ENCODE measurements at regions not wholly inside any gene's neighbourhood (a gene's known extent, or its start where the extent isn't known, plus 50 kb on each side); places are given as distances from the start of the nearest gene placed in this dataset.
A peak's percentile ranks its signal among the peaks of the same experiment; 100 is the strongest.
"Not testable (repeated sequence)": the region's sequence is repeated elsewhere in the genome, so short reads cannot be mapped to it uniquely, and the experiment has no call there.

DNA sequence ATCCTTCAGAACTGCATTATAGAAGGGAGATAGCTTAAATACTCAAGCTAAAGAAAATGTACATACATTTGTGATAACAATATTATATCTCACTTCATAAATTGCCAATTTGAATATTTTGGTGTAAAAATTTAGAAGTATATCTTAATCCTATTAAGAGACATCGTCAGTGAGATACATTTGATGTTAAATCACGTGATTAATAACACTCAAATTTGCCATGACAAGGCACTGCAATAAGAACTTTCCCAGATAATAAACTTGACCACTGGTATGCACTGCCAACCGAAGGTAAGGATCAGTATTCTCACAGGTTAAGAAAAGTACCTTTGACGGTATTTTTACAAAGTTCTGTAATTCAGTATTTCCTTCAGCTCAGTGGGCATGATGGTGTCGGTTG, 764.7 kb upstream of the FRG1 start:
- DNase-seq (ENCODE audit: low read depth in 3 of 3): no peak

DNA sequence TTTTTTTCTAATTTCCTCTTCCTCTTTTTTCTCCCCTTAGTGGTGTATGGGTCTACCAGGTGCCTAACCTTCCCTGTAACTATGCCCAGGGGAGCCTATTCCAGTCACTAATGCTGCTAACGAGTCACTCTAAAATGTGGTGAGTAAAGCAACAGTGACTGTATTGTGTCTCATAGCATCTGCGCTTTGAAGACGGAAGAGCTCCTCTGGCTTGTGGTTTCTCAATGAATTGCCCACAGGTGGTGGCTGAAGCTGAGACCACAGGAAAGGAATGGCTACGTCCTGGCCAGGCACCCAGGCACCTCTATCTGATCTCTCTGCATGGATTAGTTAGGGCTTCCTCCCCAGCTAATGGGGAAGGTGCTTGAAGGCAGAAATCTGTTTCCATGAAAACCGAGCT, 763.5 kb upstream of the FRG1 start:
- no peak for DNase-seq (ENCODE audit: low read depth in 3 of 3)

DNA sequence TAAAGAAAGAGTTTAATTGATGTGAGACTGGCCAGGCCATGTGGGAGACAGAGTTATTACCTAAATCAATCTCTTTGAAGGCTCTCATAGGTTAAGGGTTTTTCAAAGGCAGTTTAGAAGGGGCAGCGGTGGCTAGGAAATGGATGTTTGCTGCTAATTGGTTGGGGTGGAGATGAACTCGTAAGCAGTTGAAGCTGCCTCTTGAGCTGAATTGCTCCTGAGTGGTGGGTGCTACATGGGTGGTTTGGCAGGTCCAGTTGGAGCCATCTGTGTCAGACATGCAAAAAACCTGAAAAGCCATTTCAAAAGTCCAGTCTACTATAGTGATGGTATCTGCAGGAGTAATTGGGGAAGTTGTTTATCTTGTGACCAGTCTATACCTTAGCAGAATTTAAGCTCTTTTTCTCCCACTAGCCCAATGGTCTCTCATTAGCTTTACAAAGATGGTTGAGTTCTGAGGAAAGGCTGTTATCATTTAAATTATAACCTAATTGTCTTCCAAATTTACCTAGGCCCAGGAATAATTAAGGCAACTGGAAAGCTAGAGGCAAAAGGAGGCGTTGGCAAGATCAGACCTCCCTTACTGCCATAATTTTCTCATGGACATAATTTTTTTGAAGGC, 762.4 kb upstream of the FRG1 start:
- DNase-seq (ENCODE audit: low read depth in 3 of 3): no peak

- no peak for DNase-seq (ENCODE audit: low read depth in 3 of 3)
Observed at GRCh38 chr4:189185810-189186432, 754.8 kb upstream of the FRG1 start.

DNA sequence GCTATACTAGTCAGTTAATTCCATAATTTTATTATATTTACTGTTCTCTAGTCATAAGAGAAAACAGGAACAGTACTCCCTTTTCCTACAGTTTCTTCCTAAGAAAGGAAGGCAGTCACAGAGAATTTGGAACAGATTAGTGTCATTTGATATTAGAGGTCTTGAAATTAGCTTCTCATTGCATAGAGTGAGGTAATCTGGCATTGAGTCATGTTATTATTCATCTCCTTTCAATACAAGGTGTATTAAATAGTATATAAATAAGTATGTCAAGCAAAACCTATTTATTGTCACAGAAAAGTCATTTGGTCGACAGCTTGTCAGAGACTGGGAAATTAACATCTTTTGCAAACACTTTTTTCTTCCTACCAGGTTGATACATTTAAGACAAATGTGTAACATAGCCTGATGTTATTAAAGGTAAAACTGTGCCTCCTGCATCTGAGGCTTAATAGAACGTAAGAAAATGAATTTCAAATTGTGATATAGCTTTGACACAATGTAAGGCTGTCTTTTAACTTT, 753.1 kb upstream of the FRG1 start:
- DNase-seq (ENCODE audit: low read depth in 3 of 3): no peak

DNA sequence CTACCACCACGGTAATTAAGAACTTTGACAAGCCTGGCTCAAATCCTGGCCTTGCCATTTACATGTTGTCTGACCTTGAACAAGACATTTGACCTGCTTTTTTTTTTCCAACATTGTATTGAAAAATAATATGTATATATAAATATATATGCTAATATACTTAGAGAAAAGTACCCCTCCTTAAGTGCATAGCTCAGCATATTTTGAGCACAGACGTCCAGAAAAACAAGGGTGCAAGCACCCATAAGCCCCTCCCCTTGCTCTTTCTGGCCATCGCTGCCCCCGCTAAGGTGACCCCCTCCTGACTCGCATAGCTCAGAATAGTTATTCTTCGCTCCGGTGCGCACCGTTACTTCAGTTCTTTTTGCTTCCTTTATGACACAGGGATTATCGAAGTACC, 742.0 kb upstream of the FRG1 start:
- no peak for DNase-seq (ENCODE audit: low read depth in 3 of 3)

- DNase-seq (ENCODE audit: low read depth in 3 of 3): no peak
Observed at GRCh38 chr4:189200353-189200752, 740.3 kb upstream of the FRG1 start.

DNA sequence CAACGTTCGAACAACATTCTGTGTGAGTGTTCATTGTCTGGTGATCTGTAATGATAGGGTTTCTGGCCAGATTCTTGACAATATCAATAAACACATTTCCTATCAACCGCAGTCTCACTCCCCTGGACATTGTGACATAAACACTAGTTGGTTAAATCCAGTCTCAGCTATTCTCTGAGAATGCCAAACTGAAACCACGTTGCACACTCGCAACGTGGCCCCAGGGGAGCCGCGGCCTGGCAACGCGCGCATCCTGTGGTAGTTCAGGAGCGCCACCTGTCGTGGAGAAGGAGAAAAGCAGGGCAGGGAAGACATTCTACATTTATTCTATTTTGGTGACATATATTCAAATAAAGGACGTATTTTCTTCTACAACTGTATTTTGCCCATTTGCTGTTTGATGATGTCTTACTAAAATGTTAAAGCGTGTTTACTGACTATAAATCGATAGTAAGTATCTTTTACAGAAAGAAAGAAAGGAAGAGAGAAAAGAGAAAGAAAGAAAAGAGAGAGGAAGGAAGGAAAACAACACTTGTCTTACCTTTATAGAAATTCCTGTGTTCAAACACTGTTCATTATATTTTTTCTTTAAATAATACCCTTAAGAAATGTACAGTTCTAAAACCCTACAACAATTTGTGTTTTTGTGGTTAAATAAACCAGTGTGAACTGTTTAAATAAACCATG, 738.3 kb upstream of the FRG1 start:
- peak; percentile 1 to 6 (median 3) for DNase-seq (ENCODE audit: low read depth in 3 of 3)

GRCh38 chr4:189202869-189203271, 737.8 kb upstream of the FRG1 start:
- DNase-seq (ENCODE audit: low read depth in 3 of 3): no peak

GRCh38 chr4:189204616-189205015, 736.1 kb upstream of the FRG1 start:
- DNase-seq (ENCODE audit: low read depth in 3 of 3): no peak

DNA sequence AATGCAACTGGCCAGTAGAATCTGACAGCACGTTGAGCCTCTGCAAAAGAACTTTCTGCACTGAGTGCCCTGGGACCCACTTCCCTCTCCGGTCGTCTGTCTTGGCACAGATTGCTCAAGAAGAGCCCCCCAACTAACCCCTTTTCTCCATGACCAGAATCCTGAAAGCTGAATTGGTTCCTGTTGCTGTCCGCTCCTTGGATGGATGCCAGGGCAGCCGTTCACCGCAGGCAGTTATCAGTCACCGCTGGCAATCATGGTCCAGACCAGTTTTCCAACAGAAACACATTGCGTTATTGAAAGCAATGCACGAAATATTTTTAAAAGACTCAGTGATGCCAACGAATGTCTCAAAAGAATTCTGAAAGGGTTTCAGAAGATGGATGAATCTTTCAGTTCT, 733.7 kb upstream of the FRG1 start:
- DNase-seq (ENCODE audit: low read depth in 3 of 3): no peak

GRCh38 chr4:189207872-189208271, 732.8 kb upstream of the FRG1 start:
- DNase-seq (ENCODE audit: low read depth in 3 of 3): no peak

- no peak for DNase-seq (ENCODE audit: low read depth in 3 of 3)
Observed at GRCh38 chr4:189215574-189215973, 725.1 kb upstream of the FRG1 start.

DNA sequence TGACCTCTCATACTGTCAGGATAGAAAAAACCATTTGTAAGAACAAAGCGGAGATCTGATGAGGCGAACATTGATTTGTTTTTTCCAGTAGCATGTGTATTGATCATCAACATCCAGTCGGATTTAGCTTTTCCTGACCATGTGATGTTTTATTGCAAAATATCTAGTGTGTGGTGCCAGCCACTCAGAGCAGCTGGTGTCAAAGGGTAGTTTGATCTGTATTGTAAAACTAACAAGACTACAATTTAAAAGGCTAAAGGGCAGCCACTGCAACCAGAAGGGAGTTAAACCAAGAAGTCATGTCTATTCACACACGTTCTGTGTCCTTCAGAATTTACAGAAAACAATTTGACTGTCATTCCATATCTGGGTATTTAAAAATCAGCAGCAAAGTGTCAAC, 719.0 kb upstream of the FRG1 start:
- DNase-seq (ENCODE audit: low read depth in 3 of 3): no peak

GRCh38 chr4:189228726-189229125, 711.9 kb upstream of the FRG1 start:
- DNase-seq (ENCODE audit: low read depth in 3 of 3): no peak

DNA sequence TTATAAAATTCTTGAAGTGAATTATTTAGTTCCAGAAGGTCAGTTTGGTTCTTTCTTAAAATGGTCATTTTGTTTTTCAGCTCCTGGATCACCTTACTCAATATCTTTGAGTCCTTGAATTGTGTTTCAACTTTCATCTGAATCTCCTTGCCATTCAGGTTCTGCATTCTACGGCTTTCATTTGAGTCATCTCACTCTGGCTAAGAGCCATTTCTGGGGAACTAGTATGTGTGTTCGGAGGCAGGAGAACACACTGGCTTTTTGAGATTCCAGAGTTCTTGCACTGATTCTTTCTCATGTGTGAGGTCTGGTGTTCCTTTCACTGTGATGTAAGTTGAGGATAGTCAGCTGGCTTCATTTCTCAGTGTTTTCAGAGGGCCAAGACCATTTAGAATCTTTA, 708.4 kb upstream of the FRG1 start:
- DNase-seq (ENCODE audit: low read depth in 3 of 3): no peak

- not testable (repeated sequence) for DNase-seq (ENCODE audit: low read depth in 3 of 3)
Observed at GRCh38 chr4:189233754-189234153, 706.9 kb upstream of the FRG1 start.

GRCh38 chr4:189234948-189235347, 705.7 kb upstream of the FRG1 start:
- DNase-seq (ENCODE audit: low read depth in 3 of 3): not testable (repeated sequence)

GRCh38 chr4:189235599-189235998, 705.1 kb upstream of the FRG1 start:
- DNase-seq (ENCODE audit: low read depth in 3 of 3): no peak

GRCh38 chr4:189236321-189236720, 704.4 kb upstream of the FRG1 start:
- DNase-seq (ENCODE audit: low read depth in 3 of 3): not testable (repeated sequence)

GRCh38 chr4:189237340-189237739, 703.3 kb upstream of the FRG1 start:
- no peak for DNase-seq (ENCODE audit: low read depth in 3 of 3)

GRCh38 chr4:189255636-189256035, 685.0 kb upstream of the FRG1 start:
- DNase-seq (ENCODE audit: low read depth in 3 of 3): no peak

DNA sequence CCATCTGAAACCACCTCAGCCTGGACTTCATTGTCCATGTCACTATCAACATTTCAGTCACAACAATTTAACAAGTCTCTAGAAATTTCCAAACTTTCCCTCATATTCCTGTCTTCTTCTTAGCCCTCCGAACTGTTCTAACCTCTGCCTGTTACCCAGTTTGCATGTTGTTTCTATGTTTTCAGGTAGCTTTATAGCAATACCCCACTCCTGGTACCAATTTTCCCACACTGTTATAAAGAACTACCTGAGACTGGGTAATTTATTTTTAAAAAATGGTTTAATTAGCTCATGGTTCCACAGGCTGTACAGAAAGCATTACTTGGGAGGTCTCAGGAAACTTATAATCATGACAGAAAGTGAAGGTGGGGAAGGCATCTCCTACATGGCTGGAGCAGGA, 679.2 kb upstream of the FRG1 start:
- no peak for DNase-seq (ENCODE audit: low read depth in 3 of 3)

All from stimulated activated CD4-positive, alpha-beta T cell treated with anti-CD3 and anti-CD28 coated beads, TNF-alpha, amount 100 ng/mL, for 48 hours (primary cell).